NCI-H524 treated with DMSO at 0.1 percent for 48 hours (cell line): ENCODE measurements at regions not wholly inside any gene's neighbourhood (a gene's known extent, or its start where the extent isn't known, plus 50 kb on each side); places are given as distances from the start of the nearest gene placed in this dataset.

Experiments
- DNase-seq: peaks from one replicate; lab custom pipeline; 2025; lab: John Stamatoyannopoulos, UW

- no peak for DNase-seq
Observed at GRCh38 chr2:153812632-153813031, 59.1 kb upstream of the GALNT13 start.

GRCh38 chr2:153818242-153818641, 53.5 kb upstream of the GALNT13 start:
- no peak for DNase-seq

- no peak for DNase-seq
Observed at GRCh38 chr2:153819074-153819473, 52.6 kb upstream of the GALNT13 start.

GRCh38 chr2:153819501-153819900, 52.2 kb upstream of the GALNT13 start:
- DNase-seq = no peak
